HepG2 (cell line): ENCODE measurements at regions not wholly inside any gene's neighbourhood (a gene's known extent, or its start where the extent isn't known, plus 50 kb on each side); places are given as distances from the start of the nearest gene placed in this dataset. TPM values are rescaled to one million over a fixed set of nuclear protein-coding genes. Genes with fewer than 3 reads are reported as not detected.
"Not testable (repeated sequence)": the region's sequence is repeated elsewhere in the genome, so short reads cannot be mapped to it uniquely, and the experiment has no call there.

Source experiments
- ATAC-seq: fragments of 200-7000 bp; cut with Tn5 transposase; 3 replicates; pipeline ENCODE4 v1.9.1; 2020; ENCODE audit warnings: mild to moderate bottlenecking, moderate library complexity
- BruUV-seq: library from RNA; stranded (reverse); fragments of 400-500 nt; replicated peaks from 2 replicates; lab custom pipeline; 2021; lab: Mats Ljungman, UMichigan
- CTCF ChIA-PET: fragments of 300-600 bp; formaldehyde crosslinking; extraction: SDS; loops from one replicate; lab custom pipeline; 2021; ENCODE audit warnings: low total read pairs, inconsistent platforms, low intra/inter-chr PET ratio; lab: Yijun Ruan, JAX
- POLR2A ChIA-PET: fragments of 350-600 bp; sonication (Branson Sonifier 250); formaldehyde crosslinking; loops from one replicate; lab custom pipeline; 2020; ENCODE audit warnings: antibody characterized with exemption, inconsistent platforms; lab: Yijun Ruan, JAX
- DNase-seq: peaks from one replicate; pipeline ENCODE4 v3.0.0-alpha.2; 2015; ENCODE audit warnings: low spot score
- FAIRE-seq: peaks from 3 replicates; lab custom pipeline; 2011; peaks lifted over from hg19 to GRCh38; lab: Jason Lieb, UNC
- H2AFZ ChIP-seq: one replicate; pipeline ENCODE4 v1.6.1; 2011; ENCODE audit warnings: low read length, inconsistent platforms
- H3K27ac ChIP-seq: fragments of 300-600 bp; 3 replicates; pipeline ENCODE4 v1.8.0; 2011; ENCODE audit warnings: mixed run types, mild to moderate bottlenecking, mixed read lengths, low read length, inconsistent platforms; ENCODE audit not compliant: insufficient read depth; ENCODE audit errors: extremely low read length
- H3K27me3 ChIP-seq, 2 experiments: fragments of 200-600 bp in 1 of 2; 2 replicates in 1 of 2; 3 replicates in 1 of 2; pipeline versions ENCODE4 v1.6.0 to v1.8.0; 2011; ENCODE audit warnings: low read length in 2 of 2, mild to moderate bottlenecking in 2 of 2, moderate library complexity in 2 of 2, inconsistent platforms in 1 of 2; ENCODE audit not compliant: insufficient read depth in 2 of 2, control insufficient read depth in 1 of 2
- H3K36me3 ChIP-seq, 2 experiments: fragments of 200-600 bp in 1 of 2; replicated peaks in 1 of 2; 2 replicates in 1 of 2; 3 replicates in 1 of 2; pipeline versions ENCODE4 v1.5.1 to v1.8.0; 2011; ENCODE audit warnings: low read length in 2 of 2, inconsistent platforms in 1 of 2; ENCODE audit not compliant: insufficient read depth in 2 of 2, control insufficient read depth in 1 of 2
- H3K4me1 ChIP-seq: 2 replicates; pipeline ENCODE4 v1.5.1; 2012; ENCODE audit warnings: low read length, inconsistent platforms; ENCODE audit not compliant: insufficient read depth
- H3K4me2 ChIP-seq: 2 replicates; pipeline ENCODE4 v1.6.0; 2011; ENCODE audit warnings: low read depth, low read length, inconsistent platforms
- H3K4me3 ChIP-seq, 3 experiments: fragments of 200-600 bp in 1 of 3; sonication (generic), shearing (Covaris generic) in 1 of 3; replicated peaks in 1 of 3; 2 replicates each; pipeline ENCODE4 v1.5.1; 2011 to 2016; ENCODE audit warnings: low read length in 3 of 3, inconsistent platforms in 2 of 3, low read depth in 2 of 3, mild to moderate bottlenecking in 2 of 3, control low read depth in 1 of 3, mixed read lengths in 1 of 3; ENCODE audit not compliant: insufficient read depth in 1 of 3
- H3K79me2 ChIP-seq: one replicate; pipeline ENCODE4 v1.6.1; 2011; ENCODE audit warnings: low read length, inconsistent platforms; ENCODE audit not compliant: insufficient read depth
- H3K9ac ChIP-seq: 2 replicates; pipeline ENCODE4 v1.6.0; 2011; ENCODE audit warnings: mild to moderate bottlenecking, low read depth, low read length, inconsistent platforms; ENCODE audit not compliant: insufficient read depth
- H3K9me3 ChIP-seq: 2 replicates; pipeline ENCODE4 v1.5.1; 2012; ENCODE audit warnings: mild to moderate bottlenecking, low read length
- H4K20me1 ChIP-seq: 2 replicates; pipeline ENCODE4 v1.6.0; 2011; ENCODE audit warnings: inconsistent platforms, mild to moderate bottlenecking, low read length, moderate library complexity; ENCODE audit not compliant: insufficient read depth
- GABPB1 ChIP-seq: IDR thresholded peaks from 2 replicates; pipeline ENCODE4 v1.6.1; 2016; ENCODE audit warnings: mild to moderate bottlenecking, missing genetic modification reagents, moderate library complexity, missing compliant biosample characterization
- PHF8 ChIP-seq: sonication (generic); formaldehyde crosslinking; IDR thresholded peaks from 2 replicates; pipeline ENCODE4 v1.5.0; 2020; ENCODE audit warnings: missing genetic modification reagents
- SAP130 ChIP-seq: IDR thresholded peaks from 2 replicates; pipeline ENCODE4 v1.6.1; 2016; ENCODE audit warnings: low read depth
- TAF1 ChIP-seq: sonication (generic); formaldehyde crosslinking; IDR thresholded peaks from 2 replicates; pipeline ENCODE4 v1.4.0; 2020; ENCODE audit warnings: missing genetic modification reagents
- WGBS: methylation state at CpG from one replicate; pipeline ENCODE4 v1.1.6; 2017; ENCODE audit warnings: low lambda C conversion rate; 5-methylcytosine and 5-hydroxymethylcytosine counted together
- in situ Hi-C: cut with HindIII; loops from 2 replicates; pipeline ENCODE4 v1.10.0; 2017; ENCODE audit warnings: low pct_unique_long_range_greater_than_20kb; ENCODE audit not compliant: extremely low pct_ligation_motif_present
- intact Hi-C: fragments of 100-400 bp; cut with micrococcal nuclease; formaldehyde crosslinking; loops from one replicate; pipeline ENCODE4 v1.10.0; 2022; ENCODE audit not compliant: unreplicated experiment
- microRNA-seq: library from miRNA; unstranded; fragments of <30 nt; microRNA quantifications from one replicate; pipeline ENCODE4, GENCODE V29; 2020
- small RNA-seq, 3 experiments: library from RNA; depleted of rRNA; stranded (forward); fragments of <200 nt; gene quantifications; one replicate each; pipeline ENCODE3, GENCODE V24; 2012; ENCODE audit warnings: low read depth in 2 of 3, low replicate concordance in 1 of 3; ENCODE audit not compliant: insufficient read length in 3 of 3, insufficient read depth in 2 of 3

DNA sequence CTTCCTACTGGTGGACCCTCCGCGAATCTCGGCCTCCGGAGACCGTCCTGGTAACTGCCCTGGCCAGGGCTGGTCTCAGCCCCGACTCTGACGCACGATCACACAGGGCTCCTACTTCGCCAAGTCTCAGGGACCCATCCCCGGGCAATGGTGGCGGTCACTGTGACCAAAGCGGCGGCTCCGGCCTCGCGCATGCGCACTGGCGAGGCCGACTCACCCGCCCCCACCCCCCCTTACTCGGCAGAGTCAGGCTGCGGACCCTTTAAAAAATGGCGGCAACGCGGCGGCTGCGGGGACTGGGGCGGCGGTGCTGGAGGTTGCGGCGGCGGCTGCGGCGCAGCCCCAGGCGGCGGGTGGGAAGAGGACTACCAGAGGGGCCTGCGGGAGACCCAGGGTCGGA, 1581.3 kb downstream of the FOXD4L5 start:
- FAIRE-seq, H3K36me3 ChIP-seq, in situ Hi-C loops, H3K79me2 ChIP-seq, POLR2A ChIA-PET, BruUV-seq, CTCF ChIA-PET, intact Hi-C loops, H3K9me3 ChIP-seq, H3K27me3 ChIP-seq, H4K20me1 ChIP-seq, ATAC-seq, H3K4me2 ChIP-seq, H2AFZ ChIP-seq, H3K4me1 ChIP-seq, H3K27ac ChIP-seq, H3K9ac ChIP-seq: not testable (repeated sequence)
- 85% methylated on average over 33 of the region's 38 CpGs for WGBS
- peak; percentile 9 for DNase-seq
- TF ChIP-seq SAP130 (0 out of 2 replicates have a peak, but pooled peaks have one; percentile 11), GABPB1 (CRISPR knock-in tag) (0 out of 2 replicates have a peak, but pooled peaks have one; percentile 13), TAF1 (CRISPR knock-in tag) (peak; percentile 36; the same call in 1 of the 2 replicates), PHF8 (CRISPR knock-in tag) (0 out of 2 replicates have a peak, but pooled peaks have one; percentile 30)
- H3K4me3 ChIP-seq, result peak overlapping the region in 1 of 3 experiments; percentile 26; a peak in 2 of 6 replicates

DNA sequence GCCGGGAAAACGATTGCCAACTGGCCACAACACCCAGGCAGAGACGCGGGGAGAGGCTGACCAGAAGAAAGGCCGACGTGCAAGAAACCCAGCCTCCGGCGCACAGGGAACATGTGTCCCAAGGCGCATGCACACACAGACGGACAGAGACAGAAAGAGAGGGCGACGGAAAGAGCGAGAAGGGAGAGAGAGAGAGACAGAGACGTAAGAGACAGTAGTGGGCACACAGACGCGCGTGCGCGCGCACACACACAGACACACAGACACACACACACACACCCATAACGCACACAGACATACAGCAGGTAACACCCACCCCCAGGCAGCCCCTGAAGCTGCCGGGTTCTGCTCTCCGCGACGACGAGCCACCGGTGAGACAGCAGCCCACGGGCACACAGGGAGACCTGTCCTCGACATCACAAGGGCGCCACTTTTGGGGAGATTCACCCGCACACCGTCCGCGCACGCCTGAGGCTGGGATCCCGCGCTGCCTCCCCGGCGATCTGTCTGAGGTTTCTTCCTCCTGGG, 1581.8 kb downstream of the FOXD4L5 start:
- DNase-seq, CTCF ChIA-PET, H3K79me2 ChIP-seq, H3K9ac ChIP-seq, intact Hi-C loops, POLR2A ChIA-PET, H4K20me1 ChIP-seq, FAIRE-seq, H3K27me3 ChIP-seq, H3K9me3 ChIP-seq, H3K4me1 ChIP-seq, H3K27ac ChIP-seq, ATAC-seq, in situ Hi-C loops, H2AFZ ChIP-seq, BruUV-seq, H3K4me2 ChIP-seq, H3K36me3 ChIP-seq: not testable (repeated sequence)
- 84% methylated on average over 26 of the region's 39 CpGs for WGBS
- H3K4me3 ChIP-seq, result peak overlapping the region in 1 of 3 experiments; percentile 26; a peak in 2 of 6 replicates

Small RNA genes lying in the stretch of these regions (microRNA-seq; reads per million reads assigned to microRNA genes)
- not detected for gene MIR4477B

Small RNA genes lying in the stretch of these regions (small RNA-seq; reads per million reads assigned to genes)
- gene MIR4477B (0 reads per million in 3 experiments), gene PTGER4P3 (0 reads per million in 3 experiments), gene RNA5SP284 (0 reads per million in 3 experiments)
